Neural crest cell (in vitro differentiated cells): ENCODE measurements at regions not wholly inside any gene's neighbourhood (a gene's known extent, or its start where the extent isn't known, plus 50 kb on each side); places are given as distances from the start of the nearest gene placed in this dataset.
A peak's percentile ranks its signal among the peaks of the same experiment; 100 is the strongest.

Source experiments
- DNase-seq: peaks from one replicate; pipeline ENCODE4 v3.0.0; 2021; ENCODE audit warnings: low read depth, mixed read lengths, low spot score
- H3K27ac Mint-ChIP-seq: one replicate; pipeline ENCODE4 v1.8.0; 2021; ENCODE audit warnings: mild to moderate bottlenecking, mixed read lengths; ENCODE audit not compliant: unreplicated experiment
- H3K27me3 Mint-ChIP-seq: 2 replicates; pipeline ENCODE4 v1.8.0; 2021; ENCODE audit warnings: low read depth, mild to moderate bottlenecking, mixed read lengths
- H3K36me3 Mint-ChIP-seq: 2 replicates; pipeline ENCODE4 v1.8.0; 2021; ENCODE audit warnings: low read depth, mild to moderate bottlenecking, mixed read lengths
- H3K4me1 Mint-ChIP-seq: 2 replicates; pipeline ENCODE4 v1.8.0; 2021; ENCODE audit warnings: mixed read lengths
- H3K4me3 Mint-ChIP-seq: one replicate; pipeline ENCODE4 v1.8.0; 2021; ENCODE audit warnings: mild to moderate bottlenecking, mixed read lengths
- H3K9me3 Mint-ChIP-seq: 2 replicates; pipeline ENCODE4 v1.8.0; 2021; ENCODE audit warnings: mixed read lengths
- TF ChIP-seq, protein P1 (sequence below): fragments of 200-600 bp; sonication (generic); conservative IDR thresholded peaks from 2 replicates; pipeline ENCODE4 v1.5.0; 2021; ENCODE audit warnings: antibody characterized with exemption, mild to moderate bottlenecking

DNA sequence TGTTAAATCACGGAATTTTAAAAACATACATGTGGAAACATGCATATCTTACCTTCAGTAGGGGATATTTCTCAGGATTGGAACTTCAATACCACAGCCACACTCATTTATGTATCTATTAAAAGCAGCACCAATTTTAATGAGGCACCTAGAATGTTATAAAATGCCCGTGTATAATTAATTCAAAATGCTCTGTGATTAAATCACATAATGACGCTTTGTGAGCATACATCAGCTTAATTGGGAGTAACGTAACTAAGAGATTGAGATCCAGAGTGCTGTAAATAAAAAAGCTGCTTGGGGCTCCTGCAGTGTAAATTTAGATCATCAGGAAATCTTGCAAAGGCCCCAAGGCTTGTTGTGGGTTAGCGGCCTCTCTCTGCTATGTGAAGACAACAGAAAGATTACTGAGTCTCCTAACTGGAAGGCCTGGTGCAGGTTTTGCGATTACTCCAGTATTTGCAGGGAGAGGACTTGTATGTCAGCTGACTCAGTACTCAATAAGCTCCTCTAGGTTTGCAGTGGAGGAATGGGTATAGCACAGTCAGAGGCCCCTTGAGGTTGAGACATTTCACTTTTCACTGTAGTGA is 195.5 kb upstream of the PHYHIPL start:
- H3K27ac Mint-ChIP-seq: no peak overlapping the region
- H3K4me1 Mint-ChIP-seq: peaks cover 41% of the 10 kb centered on the region
- DNase-seq: no peak
- TF ChIP-seq, protein P1, sequence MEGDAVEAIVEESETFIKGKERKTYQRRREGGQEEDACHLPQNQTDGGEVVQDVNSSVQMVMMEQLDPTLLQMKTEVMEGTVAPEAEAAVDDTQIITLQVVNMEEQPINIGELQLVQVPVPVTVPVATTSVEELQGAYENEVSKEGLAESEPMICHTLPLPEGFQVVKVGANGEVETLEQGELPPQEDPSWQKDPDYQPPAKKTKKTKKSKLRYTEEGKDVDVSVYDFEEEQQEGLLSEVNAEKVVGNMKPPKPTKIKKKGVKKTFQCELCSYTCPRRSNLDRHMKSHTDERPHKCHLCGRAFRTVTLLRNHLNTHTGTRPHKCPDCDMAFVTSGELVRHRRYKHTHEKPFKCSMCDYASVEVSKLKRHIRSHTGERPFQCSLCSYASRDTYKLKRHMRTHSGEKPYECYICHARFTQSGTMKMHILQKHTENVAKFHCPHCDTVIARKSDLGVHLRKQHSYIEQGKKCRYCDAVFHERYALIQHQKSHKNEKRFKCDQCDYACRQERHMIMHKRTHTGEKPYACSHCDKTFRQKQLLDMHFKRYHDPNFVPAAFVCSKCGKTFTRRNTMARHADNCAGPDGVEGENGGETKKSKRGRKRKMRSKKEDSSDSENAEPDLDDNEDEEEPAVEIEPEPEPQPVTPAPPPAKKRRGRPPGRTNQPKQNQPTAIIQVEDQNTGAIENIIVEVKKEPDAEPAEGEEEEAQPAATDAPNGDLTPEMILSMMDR: no peak
- H3K4me3 Mint-ChIP-seq: no peak overlapping the region
- no peaks in the 10 kb centered on the region for H3K9me3 Mint-ChIP-seq
- no peaks in the 10 kb centered on the region for H3K36me3 Mint-ChIP-seq
- no peaks in the 10 kb centered on the region for H3K27me3 Mint-ChIP-seq

DNA sequence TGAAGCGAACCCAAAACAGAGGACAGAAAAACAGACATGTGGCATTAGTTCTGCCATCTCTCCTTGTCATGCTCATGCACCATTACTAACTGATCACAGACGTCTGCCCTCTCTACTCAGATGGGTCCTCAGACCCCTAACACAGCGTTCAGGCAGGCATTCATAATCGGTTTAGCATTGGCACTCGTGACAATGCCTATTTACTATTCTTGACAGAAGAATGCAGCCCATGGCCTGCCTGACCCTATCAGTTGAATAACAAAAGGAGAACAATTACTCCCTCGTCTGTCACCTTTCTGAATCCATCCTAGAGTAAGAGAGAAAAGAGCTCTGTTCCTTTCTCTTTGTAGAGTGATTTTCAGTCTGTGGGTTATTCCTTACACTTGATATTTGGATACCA is 194.6 kb upstream of the PHYHIPL start:
- TF ChIP-seq, protein P1: no peak
- DNase-seq: no peak
- no peaks in the 10 kb centered on the region for H3K27me3 Mint-ChIP-seq
- H3K9me3 Mint-ChIP-seq: no peaks in the 10 kb centered on the region
- H3K4me3 Mint-ChIP-seq: peak overlapping the region; percentile 5
- peak overlapping the region; percentile 41 for H3K27ac Mint-ChIP-seq
- H3K36me3 Mint-ChIP-seq: no peaks in the 10 kb centered on the region
- H3K4me1 Mint-ChIP-seq: peaks cover 45% of the 10 kb centered on the region

DNA sequence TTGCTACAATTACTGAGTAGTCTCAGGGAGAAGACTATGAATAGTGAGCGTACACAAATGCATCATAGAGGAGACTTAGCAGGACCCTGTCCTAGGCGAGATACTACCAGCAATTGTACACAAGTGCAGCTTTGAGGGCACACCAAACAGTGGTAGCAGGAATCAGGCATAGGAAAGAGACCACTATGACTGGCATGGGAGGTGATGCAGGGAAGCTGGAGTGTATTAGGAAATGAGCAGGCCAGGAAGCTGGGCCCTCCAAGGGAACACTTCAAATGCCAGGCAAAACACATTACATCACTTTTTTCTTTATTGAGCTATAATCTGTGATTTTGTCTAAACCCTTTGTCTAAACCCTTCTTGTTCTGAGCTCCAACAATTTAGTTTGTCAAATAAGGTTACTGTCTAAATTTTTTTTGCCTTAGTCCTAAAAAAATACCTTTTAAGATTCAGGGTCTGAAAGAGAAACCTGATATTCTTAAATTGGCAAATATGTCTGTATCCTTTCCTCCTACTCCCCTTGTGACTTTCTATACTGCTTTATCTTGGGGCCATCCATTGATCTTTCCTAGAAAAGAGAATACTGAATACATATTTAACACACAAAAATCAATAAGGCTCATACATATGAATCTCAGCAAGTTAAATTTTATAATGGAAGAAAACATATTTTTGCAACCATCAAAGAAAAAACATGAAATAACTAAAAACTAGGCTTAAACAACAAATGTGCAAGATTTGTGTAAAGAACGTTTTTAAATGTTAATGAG is 193.8 kb upstream of the PHYHIPL start:
- H3K4me3 Mint-ChIP-seq: no peak overlapping the region
- TF ChIP-seq, protein P1: no peak
- peaks cover 45% of the 10 kb centered on the region for H3K4me1 Mint-ChIP-seq
- no peaks in the 10 kb centered on the region for H3K9me3 Mint-ChIP-seq
- no peak for DNase-seq
- H3K27ac Mint-ChIP-seq: peak overlapping the region; percentile 41
- no peaks in the 10 kb centered on the region for H3K27me3 Mint-ChIP-seq
- no peaks in the 10 kb centered on the region for H3K36me3 Mint-ChIP-seq

DNA sequence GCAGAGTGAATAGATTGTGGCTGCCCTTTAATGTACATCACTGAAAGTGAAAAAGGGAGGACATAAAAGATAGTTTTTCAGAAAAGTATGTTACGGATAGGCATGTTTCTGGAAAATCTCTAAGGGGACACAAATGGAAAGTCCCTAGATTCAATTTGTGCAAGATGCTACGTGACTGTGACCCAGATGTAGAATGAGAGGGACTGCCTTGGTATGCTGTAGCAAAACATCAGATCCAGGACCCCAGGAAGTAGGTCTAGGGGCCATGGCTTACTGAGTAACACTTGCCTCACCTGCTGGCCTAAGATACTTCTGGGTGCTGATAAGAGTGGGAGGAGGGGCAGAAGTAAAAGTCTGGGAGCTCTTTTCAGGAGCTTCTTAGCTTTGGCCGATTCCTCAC is 191.2 kb upstream of the PHYHIPL start:
- TF ChIP-seq, protein P1: no peak
- H3K27ac Mint-ChIP-seq: no peak overlapping the region

DNA sequence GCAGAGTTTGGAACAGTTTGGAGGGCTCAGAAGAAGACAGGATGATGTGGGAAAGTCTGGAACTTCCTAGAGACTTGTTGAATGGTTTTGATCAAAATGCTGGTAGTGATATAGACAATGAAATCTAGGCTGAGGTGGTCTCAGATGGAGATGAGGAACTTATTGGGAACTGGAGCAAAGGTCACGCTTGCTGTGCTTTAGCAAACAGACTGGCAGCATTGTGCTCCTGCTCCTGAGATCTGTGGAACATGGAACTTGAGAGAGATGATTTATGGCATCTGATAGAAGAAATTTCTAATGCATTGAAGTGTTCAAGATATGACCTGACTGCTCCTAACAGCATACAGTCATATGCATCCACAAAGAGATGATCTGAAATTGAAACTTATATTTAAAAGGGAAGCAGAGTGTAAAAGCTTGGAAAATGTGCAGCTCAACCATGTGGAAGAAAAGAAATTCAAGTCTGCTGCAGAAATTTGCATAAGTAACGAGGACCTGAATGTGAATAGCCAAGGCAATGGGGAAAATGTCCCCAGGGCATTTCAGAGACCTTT is 186.9 kb upstream of the PHYHIPL start:
- H3K27me3 Mint-ChIP-seq: no peaks in the 10 kb centered on the region
- TF ChIP-seq, protein P1: no peak
- no peak overlapping the region for H3K27ac Mint-ChIP-seq
- no peak for DNase-seq
- H3K9me3 Mint-ChIP-seq: peaks cover 8% of the 10 kb centered on the region
- H3K4me3 Mint-ChIP-seq: no peak overlapping the region
- H3K36me3 Mint-ChIP-seq: peaks cover 10% of the 10 kb centered on the region
- peaks cover 33% of the 10 kb centered on the region for H3K4me1 Mint-ChIP-seq

More for the DNA sequence above, 191.2 kb upstream of the PHYHIPL start:
- Mint-ChIP-seq H3K36me3 (peaks cover 6% of the 10 kb centered on the region), H3K4me1 (peaks cover 41% of the 10 kb centered on the region), H3K27me3 (no peaks in the 10 kb centered on the region), H3K4me3 (no peak overlapping the region), H3K9me3 (peaks cover 4% of the 10 kb centered on the region)
- DNase-seq: no peak
